ENCODE measurements at regions not wholly inside any gene's neighbourhood (a gene's known extent, or its start where the extent isn't known, plus 50 kb on each side); places are given as distances from the start of the nearest gene placed in this dataset.

GRCh38 chr18:78587096-78587495 is 392.5 kb upstream of the SALL3 start:
- TF ChIP-seq CTCF (IDR thresholded peaks at IDR 0.05) (no peak), POLR2A (IDR thresholded peaks at IDR 0.05) (no peak), POLR2AphosphoS5 (IDR thresholded peaks at IDR 0.05) (no peak), EP300 (IDR thresholded peaks at IDR 0.05; ENCODE audit: low read depth) (no peak)
